ENCODE measurements at regions not wholly inside any gene's neighbourhood (a gene's known extent, or its start where the extent isn't known, plus 50 kb on each side); places are given as distances from the start of the nearest gene placed in this dataset.

- no peak for ATAC-seq
Measured at GRCh38 chr3:20772869-20773268, 586.9 kb upstream of the SGO1 start.

GRCh38 chr3:20769430-20769829 lies 583.4 kb upstream of the SGO1 start:
- Histone ChIP-seq H3K9me3 (no peaks in the 10 kb centered on the region), H3K4me2 (no peak overlapping the region), H3K4me1 (no peaks in the 10 kb centered on the region), H3K4me3 (no peak overlapping the region), H3K27ac (no peak overlapping the region)
- TF ChIP-seq RNF2 (IDR thresholded peaks at IDR 0.05; ENCODE audit: borderline replicate concordance, low read depth) (no peak), CEBPB (IDR thresholded peaks at IDR 0.05) (no peak), CBX2 (IDR thresholded peaks at IDR 0.05; ENCODE audit: borderline replicate concordance, low read depth) (no peak), FOSB (CRISPR knock-in tag; IDR thresholded peaks at IDR 0.05) (no peak), HOXB13 (CRISPR knock-in tag; IDR thresholded peaks at IDR 0.05; ENCODE audit: low read depth) (no peak), POLR2A (IDR thresholded peaks at IDR 0.05; ENCODE audit: low read length) (no peak), FOXS1 (CRISPR knock-in tag; IDR thresholded peaks at IDR 0.05) (no peak), JUN (IDR thresholded peaks at IDR 0.05) (no peak), REST (IDR thresholded peaks at IDR 0.05) (no peak), NR3C1 (IDR thresholded peaks at IDR 0.05) (no peak), HMGXB4 (CRISPR knock-in tag; IDR thresholded peaks at IDR 0.05; ENCODE audit: borderline replicate concordance) (no peak)
- ATAC-seq (no peak), DNase-seq (ENCODE audit: low read depth in 1 of 2, low spot score in 1 of 2) (no peak), FAIRE-seq (no peak)
- CTCF ChIA-PET, result no interaction called here
- WGBS (ENCODE audit: missing lambda C conversion rate), result 2% methylated on average over 4 of the region's 4 CpGs
- POLR2A ChIA-PET, result no interaction called here

More at GRCh38 chr3:20772869-20773268, 586.9 kb upstream of the SGO1 start:
- ChIA-PET CTCF (interaction anchor here (0.5 kb wide), 1 partner anchor 288 kb away, joined by 3 read pairs; no protein-coding TSS in a partner anchor), POLR2A (no interaction called here)
- H3K4me3 ChIP-seq, result no peak overlapping the region
- no peaks in the 10 kb centered on the region for H3K4me1 ChIP-seq
- TF ChIP-seq RAD21 (conservative IDR thresholded peaks at IDR 0.05 in 1 of 2, IDR thresholded peaks at IDR 0.05 in 1 of 2) (no peak), JUNB (IDR thresholded peaks at IDR 0.05) (no peak), HDAC2 (IDR thresholded peaks at IDR 0.05) (no peak), JUN (IDR thresholded peaks at IDR 0.05) (no peak), RNF2 (IDR thresholded peaks at IDR 0.05; ENCODE audit: borderline replicate concordance, low read depth) (no peak), EP300 (IDR thresholded peaks at IDR 0.05) (no peak), USF2 (IDR thresholded peaks at IDR 0.05) (no peak), CHD4 (IDR thresholded peaks at IDR 0.05; ENCODE audit: borderline replicate concordance) (no peak), E2F6 (IDR thresholded peaks at IDR 0.05; ENCODE audit: borderline replicate concordance, low read depth) (no peak), MYC (IDR thresholded peaks at IDR 0.05; ENCODE audit: borderline replicate concordance, low read length) (no peak), ZSCAN20 (CRISPR knock-in tag; IDR thresholded peaks at IDR 0.05) (no peak), EHMT2 (IDR thresholded peaks at IDR 0.05; ENCODE audit: low read depth) (no peak), SMC3 (IDR thresholded peaks at IDR 0.05) (no peak), CEBPB (IDR thresholded peaks at IDR 0.05) (no peak), MAFK (IDR thresholded peaks at IDR 0.05; ENCODE audit: partially characterized antibody) (no peak), KDM5A (IDR thresholded peaks at IDR 0.05) (no peak), HES2 (IDR thresholded peaks at IDR 0.05) (no peak), FOSB (CRISPR knock-in tag; IDR thresholded peaks at IDR 0.05) (no peak)
- no peak overlapping the region for H3K4me2 ChIP-seq
- DNase-seq (ENCODE audit: low read depth in 1 of 2, low spot score in 1 of 2), result no peak
- H3K27ac ChIP-seq, result no peak overlapping the region
- no peak for FAIRE-seq
- H3K9me3 ChIP-seq, result 0 out of 3 replicates have a peak, but pooled peaks cover 2% of the 10 kb centered on the region

Data from A549 (cell line).